Body of pancreas (tissue), 4 donors: ENCODE measurements at regions not wholly inside any gene's neighbourhood (a gene's known extent, or its start where the extent isn't known, plus 50 kb on each side); places are given as distances from the start of the nearest gene placed in this dataset.

Source experiments
- ATAC-seq: fragments of 150-250 bp; one replicate; pipeline ENCODE4 v1.9.1; 2016
- DNase-seq, 4 donors: peaks; one replicate each; pipeline ENCODE4 v3.0.0-alpha.2; 2019
- H3K27ac ChIP-seq, 4 donors: fragments of 200-600 bp; sonication (generic); 1 replicate in 3 of 4; 2 replicates in 1 of 4; pipeline versions ENCODE4 v1.5.1 to v1.6.1; 2016 to 2019; ENCODE audit warnings: mild to moderate bottlenecking in 1 of 4, mixed read lengths in 1 of 4, moderate library complexity in 1 of 4
- H3K27me3 ChIP-seq, 2 donors: fragments of 200-600 bp; sonication (generic); one replicate each; pipeline ENCODE4 v1.6.0; 2016; ENCODE audit warnings: mild to moderate bottlenecking in 1 of 2
- H3K36me3 ChIP-seq, 2 donors: fragments of 200-600 bp; sonication (generic); replicated peaks in 1 of 2; 2 replicates each; pipeline ENCODE4 v1.5.1; 2016; ENCODE audit warnings: low read depth in 2 of 2; ENCODE audit not compliant: insufficient read depth in 1 of 2
- H3K4me1 ChIP-seq: fragments of 200-600 bp; sonication (generic); one replicate; pipeline ENCODE4 v1.6.0; 2016
- H3K4me3 ChIP-seq, 2 donors: fragments of 200-600 bp; sonication (generic); 1 replicate in 1 of 2; 2 replicates in 1 of 2; pipeline ENCODE4 v1.5.1; 2016 to 2019
- H3K9me3 ChIP-seq, 3 donors: fragments of 200-600 bp; sonication (generic); 1 replicate in 2 of 3; 2 replicates in 1 of 3; pipeline ENCODE4 v1.5.1; 2016
- POLR2A ChIP-seq, 3 donors: fragments of 450-650 bp; IDR thresholded peaks; one replicate each; pipeline ENCODE4 v1.6.1; 2016; ENCODE audit warnings: antibody characterized with exemption in 3 of 3, mild to moderate bottlenecking in 2 of 3
- WGBS, 2 donors: methylation state at CpG; one replicate each; pipeline ENCODE4 v1.1.5; 2017; 5-methylcytosine and 5-hydroxymethylcytosine counted together
- intact Hi-C: fragments of 100-400 bp; cut with DNase I; formaldehyde crosslinking; loops from one replicate; pipeline ENCODE4 v1.15.1; 2023
- TF ChIP-seq, protein P1 (sequence below), 7 experiments: fragments of 450-650 bp in 4 of 7; fragments of 200-600 bp in 3 of 7; sonication (generic) in 3 of 7; IDR thresholded peaks; one replicate each; pipeline ENCODE4 v1.5.1; 2016 to 2019; ENCODE audit warnings: antibody characterized with exemption in 7 of 7

DNA sequence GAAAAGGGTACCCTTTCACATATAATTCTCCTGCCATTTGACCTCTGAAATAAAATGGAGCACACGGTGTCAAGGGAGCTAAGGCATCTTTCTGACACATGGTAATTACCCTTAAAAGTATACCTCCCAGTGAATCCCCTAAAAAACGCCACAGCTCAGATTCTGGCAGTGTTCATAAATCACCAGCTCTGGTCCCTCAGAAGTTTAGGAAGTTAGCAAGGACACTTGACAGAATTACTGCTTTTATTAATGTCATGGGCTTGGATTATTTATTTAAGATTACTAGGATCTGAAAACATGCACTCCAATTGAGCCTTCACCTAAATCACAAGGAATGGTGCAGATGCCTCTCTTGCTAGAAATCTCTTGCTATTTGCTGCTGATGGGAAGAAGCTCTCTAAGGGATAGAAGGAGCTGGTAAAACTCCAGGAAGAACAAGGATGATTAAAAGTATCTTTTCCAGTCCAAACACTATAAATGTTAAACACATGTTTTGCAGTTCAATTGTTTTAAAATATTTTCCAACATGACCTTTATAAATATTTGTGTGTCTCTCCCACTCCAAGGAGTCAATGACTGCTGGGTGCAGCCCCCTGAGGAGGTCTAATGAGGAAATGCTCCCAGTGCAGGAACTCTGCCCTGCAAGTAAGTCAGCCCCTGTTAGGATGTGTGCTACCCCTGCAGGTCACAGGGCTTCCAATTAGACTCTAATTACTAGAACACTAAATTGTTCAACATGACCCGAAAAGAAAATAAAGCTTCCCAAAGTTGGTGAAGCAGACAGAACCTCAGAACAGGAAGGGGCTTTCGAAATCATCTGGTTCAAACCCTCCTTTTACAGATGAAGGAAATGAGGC, 230.3 kb downstream of the TFAP2A start:
- no peak for TF ChIP-seq POLR2A (IDR thresholded peaks at IDR 0.05)
- Histone ChIP-seq H3K27me3 (no peaks in the 10 kb centered on the region), H3K36me3 (no peaks in the 10 kb centered on the region), H3K27ac (no peak overlapping the region), H3K4me3 (no peak overlapping the region), H3K4me1 (no peaks in the 10 kb centered on the region), H3K9me3 (no peaks in the 10 kb centered on the region)
- 27 to 41% methylated on average over 4 of the region's 4 CpGs for WGBS, 2 donors
- intact Hi-C loops = no loop called here
- DNase-seq (no peak), ATAC-seq (no peak)

DNA sequence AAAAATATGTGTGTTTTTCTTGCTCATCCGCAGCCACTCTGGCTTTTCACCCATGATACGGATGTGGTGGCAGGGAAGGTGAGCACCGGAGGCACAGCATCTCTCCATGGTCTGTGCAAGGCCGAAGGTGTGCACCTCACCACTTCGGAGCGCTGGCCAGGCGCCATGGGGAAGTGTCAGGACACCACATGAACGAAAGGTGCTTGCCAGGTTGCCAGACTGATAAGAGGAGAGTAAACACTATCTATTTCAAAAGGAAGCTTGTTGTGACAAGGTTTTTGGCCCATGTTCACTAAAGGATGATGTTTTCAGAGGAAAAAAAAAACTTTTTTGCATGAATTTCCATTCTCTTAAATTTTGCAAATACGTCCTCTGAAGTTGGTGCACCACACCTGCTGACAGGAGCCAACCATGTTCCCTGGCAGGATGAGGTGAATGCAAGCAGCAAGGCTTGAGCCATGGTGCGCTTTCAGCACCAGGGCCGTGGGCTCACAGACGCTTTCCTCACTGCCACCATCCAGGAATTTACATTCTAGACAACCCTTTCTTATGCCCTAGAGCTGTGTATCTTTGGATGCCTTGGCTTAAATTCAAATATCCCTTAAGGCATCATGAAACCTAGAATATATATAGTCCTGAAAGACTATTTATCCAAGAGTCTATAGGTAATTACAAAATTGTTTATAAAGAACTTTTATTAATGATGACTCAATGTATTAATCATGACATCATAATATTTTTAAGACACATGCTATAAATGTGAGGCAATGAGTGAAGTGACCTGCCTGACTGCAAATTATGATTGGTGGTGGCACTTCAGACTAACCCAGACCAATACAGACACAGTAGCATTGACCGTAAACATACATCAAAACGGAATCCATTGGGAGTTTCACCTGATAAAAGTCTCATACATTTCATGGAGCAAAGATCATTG, 234.5 kb downstream of the TFAP2A start:
- ATAC-seq = no peak
- Histone ChIP-seq H3K27me3 (no peaks in the 10 kb centered on the region), H3K27ac (no peak overlapping the region), H3K4me3 (no peak overlapping the region), H3K36me3 (no peaks in the 10 kb centered on the region), H3K9me3 (no peaks in the 10 kb centered on the region), H3K4me1 (no peaks in the 10 kb centered on the region)
- no peak for DNase-seq
- intact Hi-C loops = no loop called here
- TF ChIP-seq, protein P1, sequence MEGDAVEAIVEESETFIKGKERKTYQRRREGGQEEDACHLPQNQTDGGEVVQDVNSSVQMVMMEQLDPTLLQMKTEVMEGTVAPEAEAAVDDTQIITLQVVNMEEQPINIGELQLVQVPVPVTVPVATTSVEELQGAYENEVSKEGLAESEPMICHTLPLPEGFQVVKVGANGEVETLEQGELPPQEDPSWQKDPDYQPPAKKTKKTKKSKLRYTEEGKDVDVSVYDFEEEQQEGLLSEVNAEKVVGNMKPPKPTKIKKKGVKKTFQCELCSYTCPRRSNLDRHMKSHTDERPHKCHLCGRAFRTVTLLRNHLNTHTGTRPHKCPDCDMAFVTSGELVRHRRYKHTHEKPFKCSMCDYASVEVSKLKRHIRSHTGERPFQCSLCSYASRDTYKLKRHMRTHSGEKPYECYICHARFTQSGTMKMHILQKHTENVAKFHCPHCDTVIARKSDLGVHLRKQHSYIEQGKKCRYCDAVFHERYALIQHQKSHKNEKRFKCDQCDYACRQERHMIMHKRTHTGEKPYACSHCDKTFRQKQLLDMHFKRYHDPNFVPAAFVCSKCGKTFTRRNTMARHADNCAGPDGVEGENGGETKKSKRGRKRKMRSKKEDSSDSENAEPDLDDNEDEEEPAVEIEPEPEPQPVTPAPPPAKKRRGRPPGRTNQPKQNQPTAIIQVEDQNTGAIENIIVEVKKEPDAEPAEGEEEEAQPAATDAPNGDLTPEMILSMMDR (IDR thresholded peaks at IDR 0.05) = no peak
- no peak for TF ChIP-seq POLR2A (IDR thresholded peaks at IDR 0.05)
- whole genome bisulfite sequencing, 2 donors = 53 to 64% methylated on average over 14 of the region's 14 CpGs

DNA sequence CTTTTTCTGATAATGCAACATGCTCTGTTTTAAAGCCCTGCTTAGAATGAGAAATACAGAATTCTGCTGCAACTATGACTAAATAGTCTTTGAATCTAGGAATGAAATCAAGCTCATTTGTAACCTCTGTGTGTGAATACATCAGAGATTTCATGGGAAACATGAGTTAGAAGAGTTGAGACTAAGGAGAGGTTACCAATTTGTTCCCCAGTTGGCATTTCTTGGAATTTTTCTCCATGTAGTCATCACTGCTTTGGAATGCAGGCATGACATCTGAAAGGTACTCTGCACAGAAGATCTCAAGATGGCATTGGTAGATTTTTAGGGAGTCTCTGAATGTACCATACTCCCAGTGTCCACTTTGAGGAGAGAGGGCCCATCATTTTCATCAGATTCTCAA, 237.2 kb downstream of the TFAP2A start:
- no peaks in the 10 kb centered on the region for H3K4me1 ChIP-seq
- H3K4me3 ChIP-seq = no peak overlapping the region
- H3K9me3 ChIP-seq = no peaks in the 10 kb centered on the region
- H3K27me3 ChIP-seq = no peaks in the 10 kb centered on the region
- DNase-seq (no peak), ATAC-seq (no peak)
- H3K36me3 ChIP-seq = no peaks in the 10 kb centered on the region
- H3K27ac ChIP-seq = no peak overlapping the region
- intact Hi-C loops = no loop called here
- TF ChIP-seq POLR2A (IDR thresholded peaks at IDR 0.05) = no peak
- TF ChIP-seq, protein P1 (IDR thresholded peaks at IDR 0.05) = no peak

DNA sequence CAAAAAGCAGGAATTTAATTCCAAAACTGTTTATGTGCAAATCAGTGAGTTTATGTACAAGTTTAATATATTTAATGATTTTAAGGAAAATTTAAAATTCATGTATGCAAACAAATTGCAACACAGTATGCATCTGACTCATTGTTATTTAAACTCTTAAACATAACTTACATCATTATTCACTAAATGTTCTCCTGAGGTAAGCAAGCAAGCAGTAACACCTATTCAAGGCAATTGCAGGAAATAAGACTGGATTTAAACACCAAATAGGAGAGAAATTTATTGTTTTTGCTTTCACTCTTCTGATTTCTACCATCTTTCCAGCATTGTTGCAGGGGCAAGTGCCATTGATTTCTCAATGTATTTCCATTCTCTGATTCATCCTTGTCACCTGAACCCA, 239.5 kb downstream of the TFAP2A start:
- H3K27ac ChIP-seq = no peak overlapping the region
- H3K36me3 ChIP-seq = no peaks in the 10 kb centered on the region
- no peak overlapping the region for H3K4me3 ChIP-seq
- H3K4me1 ChIP-seq = no peaks in the 10 kb centered on the region
- intact Hi-C loops = no loop called here
- TF ChIP-seq, protein P1 (IDR thresholded peaks at IDR 0.05) = no peak
- TF ChIP-seq POLR2A (IDR thresholded peaks at IDR 0.05) = no peak
- H3K27me3 ChIP-seq = no peaks in the 10 kb centered on the region
- no peak for DNase-seq
- H3K9me3 ChIP-seq = no peaks in the 10 kb centered on the region
- no peak for ATAC-seq

DNA sequence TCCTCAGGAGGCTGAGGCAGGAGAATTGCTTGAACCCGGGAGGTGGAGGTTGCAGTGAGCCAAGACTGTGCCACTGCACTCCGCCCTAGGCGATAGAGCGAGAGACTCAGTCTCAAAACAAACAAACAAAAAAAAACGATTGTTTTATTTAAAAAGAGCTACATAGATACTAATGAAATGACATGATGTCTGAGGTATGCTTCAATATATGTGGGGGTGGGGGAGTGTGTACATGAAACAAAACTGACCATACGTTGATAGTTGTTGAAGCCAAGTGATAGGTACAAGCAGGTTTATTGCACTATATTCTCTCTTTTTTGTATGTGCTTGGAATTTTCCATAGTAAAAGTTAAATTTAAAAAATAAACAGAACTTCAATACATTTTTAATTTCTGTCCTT, 240.1 kb downstream of the TFAP2A start:
- Histone ChIP-seq H3K27ac (no peak overlapping the region), H3K36me3 (no peaks in the 10 kb centered on the region), H3K9me3 (no peaks in the 10 kb centered on the region), H3K27me3 (no peaks in the 10 kb centered on the region), H3K4me3 (no peak overlapping the region), H3K4me1 (no peaks in the 10 kb centered on the region)
- intact Hi-C loops = no loop called here
- DNase-seq (no peak), ATAC-seq (no peak)
- TF ChIP-seq POLR2A (IDR thresholded peaks at IDR 0.05) = no peak
- TF ChIP-seq, protein P1 (IDR thresholded peaks at IDR 0.05) = no peak
- 64 to 74% methylated on average over 6 of the region's 6 CpGs for WGBS, 2 donors
